ENCODE measurements at regions not wholly inside any gene's neighbourhood (a gene's known extent, or its start where the extent isn't known, plus 50 kb on each side); places are given as distances from the start of the nearest gene placed in this dataset.

DNA sequence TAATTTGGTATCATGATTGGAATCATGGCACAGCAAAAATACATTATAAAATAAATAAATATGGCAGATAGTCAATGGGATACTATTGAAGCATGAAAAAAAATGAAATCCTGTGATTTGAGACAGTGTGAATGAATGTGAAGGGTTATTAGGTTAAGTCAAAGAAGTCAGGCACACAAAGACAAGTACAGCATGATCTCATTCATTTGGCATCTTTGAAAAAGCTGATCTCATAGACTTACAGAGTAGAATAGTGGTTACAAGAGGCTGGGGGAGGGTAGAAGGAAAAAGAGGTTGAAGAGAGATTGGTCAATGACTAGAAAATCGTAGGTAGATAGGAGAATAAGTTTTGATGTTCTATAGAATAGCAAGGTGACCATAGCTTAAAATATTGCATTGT lies 295.1 kb upstream of the SLITRK5 start:
- Histone ChIP-seq H3K9me3 (no peaks in the 10 kb centered on the region), H3K27me3 (no peaks in the 10 kb centered on the region), H3K4me3 (no peak overlapping the region), H3K4me1 (no peaks in the 10 kb centered on the region), H3K27ac (no peak overlapping the region), H3K36me3 (no peaks in the 10 kb centered on the region)
- 64 to 66% methylated on average over 1 of the region's 1 CpG for WGBS, 2 donors
- no peak for DNase-seq
- intact Hi-C loops (cut with DNase I): no loop called here
- ATAC-seq: no peak
- FAIRE-seq: no peak
- TF ChIP-seq CTCF (IDR thresholded peaks at IDR 0.05): no peak

GRCh38 chr13:87384099-87384498 lies 287.1 kb upstream of the SLITRK5 start:
- Histone ChIP-seq H3K36me3 (no peaks in the 10 kb centered on the region), H3K27ac (no peak overlapping the region), H3K27me3 (no peaks in the 10 kb centered on the region), H3K4me3 (no peak overlapping the region), H3K4me1 (no peaks in the 10 kb centered on the region), H3K9me3 (no peaks in the 10 kb centered on the region)
- intact Hi-C loops (cut with DNase I): no loop called here
- DNase-seq (no peak), FAIRE-seq (no peak), ATAC-seq (no peak)
- no peak for TF ChIP-seq CTCF (IDR thresholded peaks at IDR 0.05)
- WGBS, 2 donors: 75 to 87% methylated on average over 3 of the region's 3 CpGs

GRCh38 chr13:87393358-87393757 lies 277.8 kb upstream of the SLITRK5 start:
- Histone ChIP-seq H3K9me3 (no peaks in the 10 kb centered on the region), H3K27me3 (no peaks in the 10 kb centered on the region), H3K4me3 (no peak overlapping the region), H3K4me1 (no peaks in the 10 kb centered on the region), H3K36me3 (no peaks in the 10 kb centered on the region), H3K27ac (no peak overlapping the region)
- FAIRE-seq: no peak
- ATAC-seq: no peak
- DNase-seq: no peak
- no peak for TF ChIP-seq CTCF (IDR thresholded peaks at IDR 0.05)
- intact Hi-C loops (cut with DNase I): no loop called here

DNA sequence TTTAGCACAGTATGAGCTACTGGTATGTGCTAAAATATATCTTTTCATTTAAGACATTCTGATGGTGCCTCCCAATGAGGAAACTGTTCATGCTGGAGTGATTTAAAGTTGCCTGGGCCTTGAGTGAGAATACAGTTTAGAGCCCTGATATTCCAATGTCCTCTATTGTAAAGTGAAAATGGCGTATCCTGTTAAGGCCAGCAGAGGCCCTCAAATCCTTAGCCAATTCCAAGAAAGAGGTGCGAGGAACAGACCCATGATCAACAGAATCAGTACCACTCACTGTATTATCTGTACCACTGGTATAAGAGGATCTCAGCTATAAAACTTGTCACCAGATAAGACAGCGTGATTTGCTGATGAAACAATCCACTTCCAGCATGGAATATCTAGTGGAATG lies 273.1 kb upstream of the SLITRK5 start:
- H3K4me3 ChIP-seq: no peak overlapping the region
- WGBS, 2 donors: 51 to 66% methylated on average over 3 of the region's 3 CpGs
- no peaks in the 10 kb centered on the region for H3K9me3 ChIP-seq
- H3K27me3 ChIP-seq: no peaks in the 10 kb centered on the region
- no peaks in the 10 kb centered on the region for H3K4me1 ChIP-seq
- DNase-seq (no peak), FAIRE-seq (no peak), ATAC-seq (no peak)
- H3K36me3 ChIP-seq: no peaks in the 10 kb centered on the region
- no peak for TF ChIP-seq CTCF (IDR thresholded peaks at IDR 0.05)
- intact Hi-C loops (cut with DNase I): no loop called here
- no peak overlapping the region for H3K27ac ChIP-seq

DNA sequence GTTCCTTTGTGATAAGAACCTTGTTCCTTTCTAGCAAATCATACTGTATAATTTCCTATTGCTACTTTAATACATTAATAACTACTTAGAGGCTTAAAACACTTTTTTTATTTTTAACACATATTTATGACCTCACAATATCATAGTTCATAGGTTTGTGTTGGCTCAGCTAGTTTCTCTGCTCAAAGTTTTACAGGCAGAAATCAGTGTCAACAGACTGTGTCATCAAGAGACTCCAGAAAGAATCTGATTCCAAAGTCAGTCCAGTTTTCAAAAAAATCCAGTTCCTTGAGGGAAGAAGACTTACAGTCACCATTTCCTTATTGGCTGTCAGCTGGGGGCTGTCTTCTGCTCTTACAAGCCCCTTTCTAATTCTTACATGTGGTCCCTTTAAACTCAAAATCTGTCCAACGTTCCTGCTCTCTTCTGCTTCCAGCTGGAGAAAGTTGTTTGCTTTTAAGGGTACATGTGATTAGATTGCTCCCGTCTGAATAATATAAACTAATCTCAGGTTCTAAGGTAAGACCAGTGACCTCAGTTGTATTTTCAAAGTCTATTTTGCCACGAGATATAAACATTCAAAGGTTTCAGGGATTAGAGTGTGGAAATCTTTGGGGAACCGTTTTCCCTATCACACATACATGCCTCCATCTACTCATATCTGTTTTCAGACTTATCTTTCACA lies 267.3 kb upstream of the SLITRK5 start:
- intact Hi-C loops (cut with DNase I): no loop called here
- WGBS, 2 donors: 6 to 10% methylated on average over 4 of the region's 4 CpGs
- no peak for FAIRE-seq
- Histone ChIP-seq H3K27ac (no peak overlapping the region), H3K36me3 (no peaks in the 10 kb centered on the region), H3K4me3 (no peak overlapping the region), H3K9me3 (no peaks in the 10 kb centered on the region), H3K27me3 (no peaks in the 10 kb centered on the region), H3K4me1 (no peaks in the 10 kb centered on the region)
- no peak for ATAC-seq
- TF ChIP-seq CTCF (IDR thresholded peaks at IDR 0.05): no peak
- no peak for DNase-seq
